Kasumi-1 (cell line): ENCODE measurements at regions not wholly inside any gene's neighbourhood (a gene's known extent, or its start where the extent isn't known, plus 50 kb on each side); places are given as distances from the start of the nearest gene placed in this dataset.
"Not testable (repeated sequence)": the region's sequence is repeated elsewhere in the genome, so short reads cannot be mapped to it uniquely, and the experiment has no call there.

Experiments
- DNase-seq, 2 experiments: peaks; one replicate each; lab custom pipeline; 2025; lab: John Stamatoyannopoulos, UW

DNA sequence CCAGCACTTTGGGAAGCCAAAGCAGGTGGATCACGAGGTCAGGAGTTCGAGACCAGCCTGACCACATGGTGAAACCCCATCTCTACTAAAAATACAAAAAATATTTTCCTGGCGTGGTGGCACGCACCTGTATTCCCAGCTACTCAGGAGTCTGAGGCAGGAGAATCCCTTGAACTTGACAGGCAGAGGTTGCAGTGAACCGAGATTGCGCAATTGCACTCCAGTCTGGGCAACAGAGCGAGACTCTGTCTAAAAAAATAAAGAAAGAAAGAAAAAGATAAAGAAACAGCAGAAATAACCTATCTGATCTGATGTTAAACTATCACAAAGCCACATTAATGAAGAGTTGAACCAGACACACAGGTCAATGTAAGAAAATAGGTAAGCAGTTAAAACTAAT lies 696.2 kb upstream of the SALL3 start:
- DNase-seq = not testable (repeated sequence)

GRCh38 chr18:78292618-78293380 lies 686.8 kb upstream of the SALL3 start:
- no peak for DNase-seq

DNA sequence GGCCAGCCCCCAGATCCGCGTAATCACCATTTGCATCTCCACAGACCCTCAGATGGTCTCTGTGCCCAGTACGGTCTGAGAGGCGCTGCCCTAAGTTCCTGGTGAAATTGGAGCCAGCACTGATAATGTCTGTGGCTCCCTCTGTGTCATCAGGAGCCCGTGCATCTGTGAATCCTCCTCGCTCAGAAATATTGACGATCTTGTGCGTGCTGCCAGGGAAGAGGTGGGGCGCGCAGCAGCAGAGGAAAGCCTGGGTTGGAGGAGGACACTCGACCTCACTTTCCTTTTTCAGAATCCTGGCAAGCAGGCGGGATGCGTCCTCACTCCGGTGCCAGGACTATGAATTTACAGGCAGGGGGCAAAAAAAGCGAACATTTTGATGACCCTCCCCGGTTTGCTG lies 686.1 kb upstream of the SALL3 start:
- no peak for DNase-seq

DNA sequence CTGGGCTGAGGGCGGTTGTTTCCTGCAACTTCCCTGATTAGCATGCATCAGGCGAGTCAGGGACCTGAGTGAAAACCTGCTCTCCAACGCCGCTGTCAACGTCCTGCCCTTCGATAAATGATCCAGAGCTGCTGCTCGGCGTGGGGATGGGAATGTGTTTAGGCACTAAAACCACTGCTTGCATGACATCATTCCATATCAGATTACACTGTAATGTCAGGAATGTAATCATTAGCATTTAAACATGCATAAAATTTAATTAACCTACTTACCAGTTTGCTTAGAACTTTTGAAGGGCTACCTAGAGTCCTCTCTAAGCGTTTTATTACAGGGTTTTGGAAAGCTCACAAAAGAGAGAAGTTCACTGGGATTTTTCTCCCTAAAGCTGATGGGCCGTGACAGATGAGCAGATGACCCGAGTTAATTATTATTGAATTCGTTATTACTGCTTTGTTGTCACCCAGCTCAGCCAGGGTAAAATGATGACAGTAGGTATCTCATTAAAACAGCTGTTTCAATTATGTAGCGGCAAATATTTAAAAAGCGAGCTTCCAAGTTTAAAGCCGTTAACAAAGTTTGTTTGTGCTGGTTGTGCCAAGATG lies 685.6 kb upstream of the SALL3 start:
- no peak for DNase-seq

- DNase-seq = no peak
Observed at GRCh38 chr18:78295262-78295661, 684.4 kb upstream of the SALL3 start.

GRCh38 chr18:78296166-78296565 lies 683.5 kb upstream of the SALL3 start:
- no peak for DNase-seq

- DNase-seq = no peak
Observed at GRCh38 chr18:78297048-78297447, 682.6 kb upstream of the SALL3 start.

GRCh38 chr18:78303519-78304191 lies 676.0 kb upstream of the SALL3 start:
- DNase-seq = no peak

DNA sequence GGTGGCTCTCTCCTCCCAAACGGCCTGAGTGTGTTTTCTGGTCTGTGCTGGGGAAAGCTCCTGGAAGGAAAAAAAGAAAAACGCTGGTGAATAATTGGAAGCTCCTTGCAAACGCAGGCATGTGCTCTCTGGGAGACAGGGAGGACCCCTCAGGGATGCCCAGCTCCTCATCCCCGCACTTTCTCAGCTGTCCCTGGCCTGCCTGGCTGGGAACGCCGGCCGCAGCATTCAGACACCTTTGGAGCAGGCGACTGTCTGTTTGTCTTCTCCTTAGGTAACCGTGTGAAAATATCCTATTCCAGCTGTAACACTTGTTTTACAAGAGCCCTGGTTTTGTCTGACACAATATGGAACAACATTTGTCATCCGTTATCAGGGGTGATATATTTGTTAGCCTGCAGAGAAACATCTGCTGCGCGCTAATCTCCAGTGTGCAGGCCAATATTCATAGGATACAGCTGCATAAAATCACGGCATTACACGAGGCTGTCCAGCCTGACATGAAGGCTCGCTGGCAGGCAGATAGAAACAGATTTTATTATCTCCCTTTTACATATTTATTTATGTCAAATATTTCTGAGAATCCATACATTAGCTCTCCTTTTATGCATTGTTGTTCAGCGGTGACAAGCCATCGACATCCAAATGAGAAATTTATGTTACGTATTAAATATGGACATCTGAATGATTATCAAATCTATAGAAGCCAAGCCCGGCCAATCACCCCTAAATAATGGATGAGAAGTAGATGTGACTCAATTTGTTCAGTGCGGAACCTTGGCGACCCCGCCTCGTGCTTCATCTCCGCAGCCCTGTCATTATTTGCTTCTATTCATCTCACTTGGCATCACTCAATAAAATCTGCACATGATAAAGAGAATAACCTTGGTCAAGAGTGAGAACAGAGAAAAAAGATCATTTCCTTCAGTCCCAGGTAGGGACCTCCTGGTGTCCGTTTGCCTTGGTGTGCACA lies 675.1 kb upstream of the SALL3 start:
- no peak for DNase-seq

GRCh38 chr18:78305789-78306188 lies 673.8 kb upstream of the SALL3 start:
- no peak for DNase-seq

DNA sequence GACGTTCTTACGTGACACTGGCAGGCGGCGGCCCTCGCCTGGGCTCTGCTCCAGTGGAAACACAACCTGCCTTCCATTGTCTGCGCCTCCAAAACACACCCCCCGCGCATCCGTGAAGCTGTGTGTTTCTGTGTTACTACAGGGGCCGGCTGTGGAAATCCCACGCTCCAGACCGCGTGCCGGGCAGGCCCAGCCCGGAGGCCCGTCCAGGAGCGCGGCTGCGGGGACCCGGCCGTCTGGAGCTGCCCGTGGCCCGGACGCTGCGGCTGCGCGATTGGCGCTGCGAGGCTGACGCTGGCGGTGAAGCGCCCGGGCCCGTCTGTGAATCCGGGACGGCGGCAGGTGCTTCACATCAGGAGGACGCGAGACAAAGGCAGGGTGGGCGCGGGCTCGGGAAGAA lies 670.3 kb upstream of the SALL3 start:
- no peak for DNase-seq

DNA sequence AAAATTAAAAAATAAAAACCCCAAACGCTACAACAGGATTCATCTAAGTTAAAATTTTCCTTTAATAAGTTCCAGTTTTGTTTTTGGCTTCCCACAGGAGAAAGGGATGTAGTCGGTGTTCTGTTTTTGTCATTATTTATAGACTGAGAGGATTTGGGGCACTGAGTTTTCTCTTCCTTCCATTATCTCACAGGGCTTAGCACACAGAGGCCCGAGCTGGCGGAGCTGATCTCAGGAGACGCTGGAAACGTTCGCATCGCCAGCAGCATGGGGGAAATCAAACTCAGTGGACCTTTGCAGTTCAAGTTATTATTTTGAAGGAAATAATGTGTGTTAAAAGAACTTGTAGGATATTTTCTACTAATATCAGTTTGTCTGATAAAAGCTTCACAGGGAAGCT lies 669.7 kb upstream of the SALL3 start:
- DNase-seq = no peak

- no peak for DNase-seq
Observed at GRCh38 chr18:78319264-78319663, 660.4 kb upstream of the SALL3 start.

DNA sequence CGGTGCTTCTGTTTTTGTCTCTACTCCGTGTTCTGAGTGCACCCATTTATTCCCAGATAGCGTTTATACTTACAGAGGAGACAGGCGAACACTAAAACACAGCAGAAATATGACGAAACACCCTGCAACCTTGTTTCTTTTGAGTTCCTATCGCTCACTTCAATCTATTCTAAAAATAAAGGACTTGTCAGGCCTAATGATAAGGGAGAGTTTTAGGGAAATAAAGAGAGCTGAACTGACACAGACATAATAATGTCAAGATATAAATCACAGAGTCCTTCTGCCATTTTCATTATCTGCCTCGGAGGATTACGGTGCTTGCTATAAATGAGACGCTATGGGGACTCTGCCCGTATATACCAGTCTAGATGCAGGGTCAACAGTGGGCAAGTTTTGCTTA lies 659.7 kb upstream of the SALL3 start:
- no peak for DNase-seq

- DNase-seq = no peak
Observed at GRCh38 chr18:78321402-78321801, 658.2 kb upstream of the SALL3 start.

GRCh38 chr18:78323453-78324197 lies 656.0 kb upstream of the SALL3 start:
- no peak for DNase-seq

DNA sequence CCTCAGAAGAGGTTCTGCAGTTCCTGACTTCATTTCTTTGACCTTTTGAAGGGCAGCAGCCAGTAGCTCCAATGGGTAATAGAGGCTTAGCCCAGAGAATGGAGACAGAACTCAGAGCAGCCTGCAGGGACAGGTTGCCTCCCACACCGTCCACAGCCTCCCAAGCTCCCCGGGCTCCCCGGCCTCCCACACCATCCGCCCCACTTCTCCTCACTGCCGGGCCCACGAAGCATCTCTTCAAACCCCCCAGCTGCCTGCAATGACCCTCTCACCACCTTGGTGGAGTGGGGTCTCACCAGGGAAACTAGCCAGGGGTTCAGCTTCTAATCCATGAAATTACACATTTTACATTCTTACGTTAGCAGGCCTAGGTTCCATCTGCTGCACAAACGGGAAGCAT lies 652.0 kb upstream of the SALL3 start:
- DNase-seq = no peak

DNA sequence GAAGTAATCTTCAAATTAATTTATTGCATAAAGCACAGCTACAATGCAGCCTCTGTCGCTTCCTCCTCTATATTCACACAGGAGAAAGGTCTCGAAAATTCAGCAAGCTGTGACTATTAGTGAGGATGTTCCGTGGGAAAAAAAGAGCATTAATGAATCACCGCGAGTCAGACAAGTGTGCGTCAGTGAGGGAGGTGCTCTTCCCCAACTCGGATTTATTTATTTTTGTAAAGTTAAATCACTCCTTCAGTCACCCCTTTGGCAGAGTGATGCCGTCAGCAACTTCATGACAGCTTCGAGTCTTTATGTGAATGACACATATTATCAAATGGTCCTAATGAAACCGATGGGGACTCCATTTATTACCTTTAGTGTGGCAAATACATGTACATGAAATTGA lies 648.9 kb upstream of the SALL3 start:
- DNase-seq = no peak

DNA sequence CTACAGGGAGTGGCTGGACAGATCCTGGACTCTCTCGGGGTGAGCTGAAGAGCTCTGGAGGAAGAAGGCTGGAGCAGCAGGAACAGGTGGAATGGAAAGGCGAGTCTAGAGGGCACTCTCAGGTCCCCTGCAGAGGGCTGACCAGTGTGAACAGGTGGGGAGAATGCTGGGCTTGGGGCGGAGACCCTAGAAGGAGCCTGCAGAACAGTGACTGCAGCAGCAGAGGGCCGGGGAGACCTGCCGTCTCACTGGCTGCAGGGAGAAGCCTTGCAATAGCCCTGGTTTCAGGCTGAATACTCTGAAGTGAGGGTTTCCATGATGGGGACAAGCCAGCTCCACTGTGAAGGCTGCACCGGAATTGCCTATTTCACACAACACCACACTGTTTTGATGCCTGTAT lies 626.7 kb upstream of the SALL3 start:
- DNase-seq = no peak

- DNase-seq = no peak
Observed at GRCh38 chr18:78362198-78362597, 617.4 kb upstream of the SALL3 start.

- DNase-seq = no peak
Observed at GRCh38 chr18:78363556-78364387, 615.8 kb upstream of the SALL3 start.
